ENCODE measurements at regions not wholly inside any gene's neighbourhood (a gene's known extent, or its start where the extent isn't known, plus 50 kb on each side); places are given as distances from the start of the nearest gene placed in this dataset.

GRCh38 chr4:186857793-186858192 lies 134.1 kb upstream of the FAT1 start (continued):
- no peak for TF ChIP-seq ZNF484 (CRISPR knock-in tag; IDR thresholded peaks at IDR 0.05; ENCODE audit: borderline replicate concordance, low read depth)
- no peak for TF ChIP-seq ZNF556 (CRISPR knock-in tag; IDR thresholded peaks at IDR 0.05; ENCODE audit: borderline replicate concordance)

DNA sequence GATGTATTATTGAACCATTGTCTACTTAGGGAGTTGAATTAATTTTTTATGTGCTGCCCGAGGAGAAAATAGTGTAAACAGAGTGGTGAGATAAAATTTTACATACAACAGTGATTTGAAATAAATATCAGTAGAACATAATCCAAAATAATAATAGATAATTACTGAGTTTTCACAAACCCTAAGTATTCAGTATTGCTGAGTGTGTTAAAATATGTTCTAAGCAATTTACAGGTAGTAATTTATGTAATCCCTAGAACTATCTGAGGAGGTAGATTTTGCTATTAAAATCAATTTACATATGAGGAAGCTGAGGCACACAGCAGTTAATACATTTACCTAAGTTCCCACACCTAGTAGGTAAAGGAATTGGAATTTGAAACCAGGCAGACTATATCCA lies 134.7 kb upstream of the FAT1 start:
- POLR2A ChIA-PET = no interaction called here
- CTCF ChIA-PET (ENCODE audit: low intra/inter-chr PET ratio, low total read pairs) = no interaction called here
- ATAC-seq = no peak
- no peaks in the 10 kb centered on the region for H3K9me3 ChIP-seq (ENCODE audit: low read length)
- peaks cover 3% of the 10 kb centered on the region for H3K4me1 ChIP-seq (ENCODE audit: insufficient read depth, low read length)
- no peaks in the 10 kb centered on the region for H3K36me3 ChIP-seq (replicated peaks in 1 of 2; ENCODE audit: control insufficient read depth in 1 of 2, insufficient read depth in 2 of 2, low read length in 2 of 2)
- TF ChIP-seq MAFF (IDR thresholded peaks at IDR 0.05; ENCODE audit: low read depth, low read length) (peak; percentile 44; the same call in 1 of the 2 replicates), PAWR (CRISPR knock-in tag; IDR thresholded peaks at IDR 0.05; ENCODE audit: borderline replicate concordance) (no peak), MAFK (conservative IDR thresholded peaks at IDR 0.05 in 1 of 2, IDR thresholded peaks at IDR 0.05 in 1 of 2; ENCODE audit: low read length in 2 of 2) (peak in 1 of 2 experiments; percentile 68; a peak in 2 of 4 replicates), GABPA (IDR thresholded peaks at IDR 0.05; ENCODE audit: low read depth, low read length) (no peak), GABPA (CRISPR knock-in tag; IDR thresholded peaks at IDR 0.05; ENCODE audit: low read depth) (no peak)
- intact Hi-C loops (cut with micrococcal nuclease; ENCODE audit: unreplicated experiment) (no loop called here), in situ Hi-C loops (cut with HindIII; ENCODE audit: extremely low pct_ligation_motif_present, low pct_unique_long_range_greater_than_20kb) (no loop called here)
- H3K27me3 ChIP-seq (ENCODE audit: control insufficient read depth in 1 of 2, insufficient read depth in 2 of 2, low read length in 2 of 2) = peaks cover 3 to 8% of the 10 kb centered on the region in 2 experiments; a peak in 2 of 5 replicates
- H4K20me1 ChIP-seq (ENCODE audit: insufficient read depth, low read length) = no peaks in the 10 kb centered on the region
- H3K4me3 ChIP-seq (replicated peaks in 1 of 3; ENCODE audit: insufficient read depth in 1 of 3, low read depth in 2 of 3, low read length in 3 of 3) = no peak overlapping the region
- no peak overlapping the region for H3K27ac ChIP-seq (ENCODE audit: extremely low read length, insufficient read depth, low read length)
- no peak overlapping the region for H3K9ac ChIP-seq (ENCODE audit: insufficient read depth, low read depth, low read length)
- no peak overlapping the region for H2AFZ ChIP-seq (ENCODE audit: low read length)
- no peaks in the 10 kb centered on the region for H3K79me2 ChIP-seq (ENCODE audit: insufficient read depth, low read length)
- H3K4me2 ChIP-seq (ENCODE audit: low read depth, low read length) = no peak overlapping the region
- BruUV-seq (replicated peaks) = no TSS peak
- no peak for FAIRE-seq
- 2% methylated on average over 1 of the region's 1 CpG for WGBS (ENCODE audit: low lambda C conversion rate)
- DNase-seq (ENCODE audit: low spot score) = no peak

DNA sequence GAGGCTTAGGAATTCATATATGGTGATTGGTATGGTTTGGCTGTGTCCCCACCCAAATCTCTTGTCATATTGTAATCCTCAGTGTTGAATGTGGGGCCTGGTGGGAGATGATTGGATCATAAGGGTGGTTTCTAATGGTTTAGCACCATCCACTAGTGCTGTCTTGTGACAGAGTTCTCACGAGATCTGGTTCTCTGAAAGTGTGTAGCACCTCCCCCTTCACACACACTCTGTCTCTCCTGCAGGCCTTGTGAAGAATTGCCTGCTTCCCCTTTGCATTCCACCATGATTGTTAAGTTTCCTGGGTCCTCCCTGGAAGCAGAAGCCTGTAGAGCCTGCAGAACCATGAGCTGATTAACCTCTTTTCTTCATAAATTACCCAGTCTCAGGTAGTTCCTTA lies 135.8 kb upstream of the FAT1 start:
- in situ Hi-C loops (cut with HindIII; ENCODE audit: extremely low pct_ligation_motif_present, low pct_unique_long_range_greater_than_20kb) = no loop called here
- Histone ChIP-seq H3K27me3 (ENCODE audit: control insufficient read depth in 1 of 2, insufficient read depth in 2 of 2, low read length in 2 of 2) (peaks cover 3 to 16% of the 10 kb centered on the region in 2 experiments; a peak in 2 of 5 replicates), H3K36me3 (replicated peaks in 1 of 2; ENCODE audit: control insufficient read depth in 1 of 2, insufficient read depth in 2 of 2, low read length in 2 of 2) (no peaks in the 10 kb centered on the region), H3K79me2 (ENCODE audit: insufficient read depth, low read length) (no peaks in the 10 kb centered on the region), H3K27ac (ENCODE audit: extremely low read length, insufficient read depth, low read length) (no peak overlapping the region), H3K9ac (ENCODE audit: insufficient read depth, low read depth, low read length) (no peak overlapping the region), H3K4me1 (ENCODE audit: insufficient read depth, low read length) (no peaks in the 10 kb centered on the region), H3K9me3 (ENCODE audit: low read length) (no peaks in the 10 kb centered on the region), H3K4me3 (replicated peaks in 1 of 3; ENCODE audit: insufficient read depth in 1 of 3, low read depth in 2 of 3, low read length in 3 of 3) (no peak overlapping the region), H4K20me1 (ENCODE audit: insufficient read depth, low read length) (no peaks in the 10 kb centered on the region), H3K4me2 (ENCODE audit: low read depth, low read length) (no peak overlapping the region), H2AFZ (ENCODE audit: low read length) (no peak overlapping the region)
- ChIA-PET POLR2A (no interaction called here), CTCF (ENCODE audit: low intra/inter-chr PET ratio, low total read pairs) (no interaction called here)
- DNase-seq (ENCODE audit: low spot score) (no peak), ATAC-seq (no peak), FAIRE-seq (no peak)
- no TSS peak for BruUV-seq (replicated peaks)
- intact Hi-C loops (cut with micrococcal nuclease; ENCODE audit: unreplicated experiment) = no loop called here
- 29% methylated on average over 1 of the region's 1 CpG for WGBS (ENCODE audit: low lambda C conversion rate)
- TF ChIP-seq AGO2 (optimal IDR thresholded peaks at IDR 0.05; ENCODE audit: low read depth, low read length) (no peak), MXD4 (CRISPR knock-in tag; IDR thresholded peaks at IDR 0.05) (no peak), ZNF44 (CRISPR knock-in tag; IDR thresholded peaks at IDR 0.05) (no peak), SPEN (CRISPR knock-in tag; IDR thresholded peaks at IDR 0.05; ENCODE audit: low read depth) (no peak), MAFK (conservative IDR thresholded peaks at IDR 0.05 in 1 of 2, IDR thresholded peaks at IDR 0.05 in 1 of 2; ENCODE audit: low read length in 2 of 2) (no peak), ZNF878 (CRISPR knock-in tag; IDR thresholded peaks at IDR 0.05) (no peak), NFKBIZ (CRISPR knock-in tag; IDR thresholded peaks at IDR 0.05) (no peak), ZBTB3 (CRISPR knock-in tag; IDR thresholded peaks at IDR 0.05; ENCODE audit: borderline replicate concordance, low read depth) (no peak), SIN3A (IDR thresholded peaks at IDR 0.05; ENCODE audit: borderline replicate concordance, low read depth, low read length) (no peak), GPBP1L1 (CRISPR knock-in tag; IDR thresholded peaks at IDR 0.05) (no peak)
- TF ChIP-seq, protein P1, sequence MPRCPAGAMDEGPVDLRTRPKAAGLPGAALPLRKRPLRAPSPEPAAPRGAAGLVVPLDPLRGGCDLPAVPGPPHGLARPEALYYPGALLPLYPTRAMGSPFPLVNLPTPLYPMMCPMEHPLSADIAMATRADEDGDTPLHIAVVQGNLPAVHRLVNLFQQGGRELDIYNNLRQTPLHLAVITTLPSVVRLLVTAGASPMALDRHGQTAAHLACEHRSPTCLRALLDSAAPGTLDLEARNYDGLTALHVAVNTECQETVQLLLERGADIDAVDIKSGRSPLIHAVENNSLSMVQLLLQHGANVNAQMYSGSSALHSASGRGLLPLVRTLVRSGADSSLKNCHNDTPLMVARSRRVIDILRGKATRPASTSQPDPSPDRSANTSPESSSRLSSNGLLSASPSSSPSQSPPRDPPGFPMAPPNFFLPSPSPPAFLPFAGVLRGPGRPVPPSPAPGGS (CRISPR knock-in tag; IDR thresholded peaks at IDR 0.05) = no peak
